AG04450 (cell line): ENCODE measurements at regions not wholly inside any gene's neighbourhood (a gene's known extent, or its start where the extent isn't known, plus 50 kb on each side); places are given as distances from the start of the nearest gene placed in this dataset.

Experiments used
- CTCF ChIA-PET: fragments of 300-600, 350-600 bp; formaldehyde crosslinking; extraction: SDS; loops from one replicate; lab custom pipeline; 2022; ENCODE audit warnings: antibody characterized with exemption, inconsistent platforms; lab: Charles Lee
- POLR2A ChIA-PET: fragments of 350-600 bp; formaldehyde crosslinking; extraction: SDS; loops from one replicate; lab custom pipeline; 2021; ENCODE audit warnings: antibody characterized with exemption, inconsistent platforms; lab: Yijun Ruan, JAX
- DNase-seq: peaks from one replicate; pipeline ENCODE4 v3.0.0-alpha.2; 2011; ENCODE audit warnings: low read depth, low spot score
- H3K27ac ChIP-seq: one replicate; pipeline ENCODE4 v1.5.1; 2012; ENCODE audit warnings: low read depth, low read length, control low read depth
- H3K27me3 ChIP-seq: one replicate; pipeline ENCODE4 v1.6.0; 2012; ENCODE audit warnings: low read length; ENCODE audit not compliant: control insufficient read depth, insufficient read depth
- H3K4me3 ChIP-seq: 2 replicates; pipeline ENCODE4 v1.5.1; 2011; ENCODE audit warnings: mild to moderate bottlenecking, low read depth, low read length, control low read depth
- H3K9me3 ChIP-seq: 2 replicates; pipeline ENCODE4 v1.5.1; 2012; ENCODE audit warnings: low read length; ENCODE audit not compliant: control insufficient read depth, insufficient read depth
- TF ChIP-seq, protein P1 (sequence below): IDR thresholded peaks from 2 replicates; pipeline ENCODE4 v1.5.1; 2011; ENCODE audit warnings: low read depth, low read length, control low read depth, inconsistent platforms

DNA sequence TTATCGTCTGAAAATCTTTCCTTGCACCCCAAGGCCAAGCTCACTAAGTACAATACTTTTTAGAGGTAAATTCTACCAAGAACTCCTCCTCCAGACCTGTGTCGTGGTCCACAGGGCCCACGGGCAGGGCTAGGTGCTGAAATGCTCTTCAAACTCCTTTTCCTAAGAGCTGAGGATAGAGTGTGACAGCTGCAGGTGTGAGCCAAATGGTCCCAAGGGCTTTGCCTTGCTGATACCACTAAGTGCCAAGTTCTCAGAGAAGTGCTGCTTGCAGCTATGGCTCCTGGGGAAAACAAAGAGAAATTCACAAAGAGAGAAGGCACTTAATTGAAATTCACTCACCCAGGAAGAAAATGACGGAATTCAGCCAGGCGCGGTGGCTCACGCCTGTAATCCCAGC is 868.9 kb upstream of the AUTS2 start:
- no peak for DNase-seq
- Histone ChIP-seq H3K9me3 (no peaks in the 10 kb centered on the region), H3K27ac (no peak overlapping the region), H3K4me3 (no peak overlapping the region), H3K27me3 (no peaks in the 10 kb centered on the region)
- CTCF ChIA-PET: no interaction called here
- TF ChIP-seq, protein P1, sequence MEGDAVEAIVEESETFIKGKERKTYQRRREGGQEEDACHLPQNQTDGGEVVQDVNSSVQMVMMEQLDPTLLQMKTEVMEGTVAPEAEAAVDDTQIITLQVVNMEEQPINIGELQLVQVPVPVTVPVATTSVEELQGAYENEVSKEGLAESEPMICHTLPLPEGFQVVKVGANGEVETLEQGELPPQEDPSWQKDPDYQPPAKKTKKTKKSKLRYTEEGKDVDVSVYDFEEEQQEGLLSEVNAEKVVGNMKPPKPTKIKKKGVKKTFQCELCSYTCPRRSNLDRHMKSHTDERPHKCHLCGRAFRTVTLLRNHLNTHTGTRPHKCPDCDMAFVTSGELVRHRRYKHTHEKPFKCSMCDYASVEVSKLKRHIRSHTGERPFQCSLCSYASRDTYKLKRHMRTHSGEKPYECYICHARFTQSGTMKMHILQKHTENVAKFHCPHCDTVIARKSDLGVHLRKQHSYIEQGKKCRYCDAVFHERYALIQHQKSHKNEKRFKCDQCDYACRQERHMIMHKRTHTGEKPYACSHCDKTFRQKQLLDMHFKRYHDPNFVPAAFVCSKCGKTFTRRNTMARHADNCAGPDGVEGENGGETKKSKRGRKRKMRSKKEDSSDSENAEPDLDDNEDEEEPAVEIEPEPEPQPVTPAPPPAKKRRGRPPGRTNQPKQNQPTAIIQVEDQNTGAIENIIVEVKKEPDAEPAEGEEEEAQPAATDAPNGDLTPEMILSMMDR: no peak
- POLR2A ChIA-PET: no interaction called here

DNA sequence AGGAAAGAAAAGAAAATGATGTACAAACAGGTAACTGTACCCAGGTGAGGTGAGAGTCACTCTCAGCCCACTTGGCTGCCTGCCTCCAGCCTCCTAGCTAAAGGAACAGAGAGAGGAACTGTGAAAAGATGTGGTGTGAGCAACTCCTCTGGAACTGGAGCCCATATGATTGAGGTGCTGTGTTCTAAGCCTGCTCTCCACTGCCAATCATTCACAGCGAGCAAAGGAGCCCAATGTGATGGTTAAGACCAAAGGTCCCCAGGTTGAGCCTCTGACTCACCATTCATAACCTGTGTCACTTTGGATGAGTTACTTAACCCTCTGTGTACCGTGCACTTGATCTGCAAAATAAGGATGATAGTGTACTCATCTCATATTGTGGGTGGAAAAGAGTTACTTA is 868.1 kb upstream of the AUTS2 start:
- CTCF ChIA-PET: no interaction called here
- no peak overlapping the region for H3K27ac ChIP-seq
- DNase-seq: no peak
- no peaks in the 10 kb centered on the region for H3K27me3 ChIP-seq
- TF ChIP-seq, protein P1: no peak
- POLR2A ChIA-PET: no interaction called here
- H3K4me3 ChIP-seq: no peak overlapping the region
- no peaks in the 10 kb centered on the region for H3K9me3 ChIP-seq

DNA sequence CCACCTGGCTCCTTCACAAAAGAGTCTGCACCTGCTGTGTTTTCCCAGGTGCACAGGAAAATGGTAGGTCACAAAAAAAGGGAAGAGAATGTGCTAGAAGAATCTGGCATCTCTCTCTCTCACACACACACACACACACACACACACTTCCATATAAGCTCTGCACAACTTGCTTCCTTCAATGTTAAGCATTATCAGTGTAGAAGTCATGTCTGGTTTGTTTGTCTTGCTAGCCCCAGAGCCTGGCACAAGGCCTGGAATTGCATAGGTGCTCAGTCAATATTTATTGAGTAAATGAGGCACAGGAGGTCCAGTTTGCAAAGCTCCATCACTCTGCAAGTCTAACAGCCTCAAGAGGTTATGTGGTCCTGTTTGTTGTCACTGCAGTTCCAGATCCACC is 867.3 kb upstream of the AUTS2 start:
- Histone ChIP-seq H3K4me3 (no peak overlapping the region), H3K9me3 (no peaks in the 10 kb centered on the region), H3K27ac (no peak overlapping the region), H3K27me3 (no peaks in the 10 kb centered on the region)
- POLR2A ChIA-PET: no interaction called here
- DNase-seq: no peak
- CTCF ChIA-PET: no interaction called here
- TF ChIP-seq, protein P1: no peak

DNA sequence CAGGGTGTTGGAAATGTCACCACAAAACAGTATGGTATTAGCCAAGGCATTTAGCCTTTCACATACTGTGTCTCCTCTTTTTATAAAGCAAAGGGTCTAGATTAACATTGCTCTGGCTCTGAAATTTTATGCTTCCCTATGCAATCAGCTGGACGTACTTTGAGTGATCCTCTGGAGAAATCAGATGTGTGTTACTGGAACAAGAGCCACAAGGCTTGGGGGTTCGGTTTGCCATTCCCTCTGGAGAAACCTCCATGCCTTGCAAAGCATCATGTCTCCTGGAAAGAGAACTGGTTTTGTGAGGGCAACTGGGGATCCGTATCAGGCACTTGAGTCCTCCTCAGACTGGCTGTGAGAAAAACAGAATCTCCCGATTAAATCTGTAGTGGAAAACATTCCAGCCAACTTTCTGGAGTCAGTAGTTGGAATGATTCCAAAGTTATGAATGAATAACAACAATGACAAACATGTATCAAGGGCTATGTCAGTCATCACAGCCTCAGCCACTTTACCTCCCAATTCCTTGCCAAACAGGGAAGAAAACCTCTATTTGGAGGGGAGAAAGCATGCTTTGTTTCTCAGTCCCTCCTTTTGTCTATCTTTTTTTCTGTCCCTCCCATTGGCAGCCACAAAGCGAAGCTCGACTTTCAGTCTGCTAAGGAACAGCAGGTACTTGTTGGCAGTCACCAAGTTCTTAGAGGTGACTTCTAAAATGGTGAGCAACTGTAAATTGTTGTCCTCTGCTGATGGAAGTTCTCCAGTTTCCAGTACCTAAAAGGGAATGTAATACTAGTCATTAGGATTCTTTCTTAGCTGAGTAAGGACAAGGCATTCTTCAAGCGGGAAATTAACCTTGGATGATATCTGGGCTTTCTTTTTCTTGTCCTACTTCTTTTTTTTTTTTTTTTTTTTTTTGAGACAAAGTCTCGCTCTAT is 864.8 kb upstream of the AUTS2 start:
- POLR2A ChIA-PET: interaction anchor here (0.7 kb wide), 1 partner anchor 225 kb away, joined by 11 read pairs; no protein-coding TSS in a partner anchor
- no peak for DNase-seq
- Histone ChIP-seq H3K27me3 (no peaks in the 10 kb centered on the region), H3K9me3 (no peaks in the 10 kb centered on the region), H3K4me3 (no peak overlapping the region), H3K27ac (no peak overlapping the region)
- CTCF ChIA-PET: no interaction called here
- TF ChIP-seq, protein P1: no peak

DNA sequence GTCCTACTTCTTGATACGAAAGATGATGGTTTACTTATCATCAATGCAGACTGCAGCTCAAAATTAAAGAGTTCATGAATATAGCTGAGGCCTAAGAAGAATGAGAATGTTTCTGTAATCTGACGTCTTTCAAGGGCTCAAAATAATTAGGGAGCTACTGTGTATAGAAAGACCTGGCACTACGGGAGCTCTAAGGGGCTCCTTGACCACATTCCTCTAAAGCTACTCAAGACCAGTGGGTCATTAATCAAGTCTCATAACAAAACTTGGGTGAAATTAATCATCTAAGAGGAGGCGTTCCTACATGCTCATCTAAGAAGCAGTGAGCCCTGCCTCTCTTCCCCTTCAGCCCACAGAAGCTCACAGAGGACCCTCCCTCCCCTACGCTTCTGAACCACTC is 863.8 kb upstream of the AUTS2 start:
- Histone ChIP-seq H3K27ac (no peak overlapping the region), H3K27me3 (no peaks in the 10 kb centered on the region), H3K9me3 (no peaks in the 10 kb centered on the region), H3K4me3 (no peak overlapping the region)
- DNase-seq: no peak
- ChIA-PET POLR2A (interaction anchor here (0.7 kb wide), 1 partner anchor 226 kb away, joined by 11 read pairs; no protein-coding TSS in a partner anchor), CTCF (no interaction called here)
- TF ChIP-seq, protein P1: no peak
